Common myeloid progenitor, CD34-positive (primary cell): ENCODE measurements at regions not wholly inside any gene's neighbourhood (a gene's known extent, or its start where the extent isn't known, plus 50 kb on each side); places are given as distances from the start of the nearest gene placed in this dataset.

Experiments used
- CTCF ChIA-PET: fragments of 350-600 bp; sonication (Branson Sonifier 250); formaldehyde crosslinking; loops from one replicate; lab custom pipeline; 2021; ENCODE audit warnings: antibody characterized with exemption; lab: Charles Lee
- POLR2A ChIA-PET: fragments of 350-600 bp; sonication (Branson Sonifier 250); formaldehyde crosslinking; loops from one replicate; lab custom pipeline; 2021; ENCODE audit warnings: antibody characterized with exemption; lab: Charles Lee
- DNase-seq, 3 donors: peaks; one replicate each; pipeline versions ENCODE4 v3.0.0 to v3.0.0-alpha.2; 2013
- H3K27ac ChIP-seq, 2 experiments: 1 replicate in 1 of 2; 2 replicates in 1 of 2; pipeline ENCODE4 v1.7.0; 2013; ENCODE audit warnings: inconsistent platforms in 2 of 2, low read length in 2 of 2, mild to moderate bottlenecking in 2 of 2, low read depth in 1 of 2, moderate library complexity in 1 of 2; ENCODE audit not compliant: severe bottlenecking in 2 of 2, insufficient read depth in 1 of 2, poor library complexity in 1 of 2
- H3K27me3 ChIP-seq, 5 experiments: replicated peaks in 2 of 5; 1 replicate in 3 of 5; 2 replicates in 2 of 5; pipeline versions ENCODE4 v1.6.1 to v1.7.0; 2013; ENCODE audit warnings: low read length in 4 of 5, mild to moderate bottlenecking in 2 of 5, moderate library complexity in 2 of 5, inconsistent platforms in 1 of 5; ENCODE audit not compliant: insufficient read depth in 5 of 5, control insufficient read depth in 4 of 5
- H3K36me3 ChIP-seq, 4 experiments: 1 replicate in 2 of 4; 2 replicates in 2 of 4; pipeline versions ENCODE4 v1.6.1 to v1.7.0; 2013; ENCODE audit warnings: low read length in 3 of 4, control low read depth in 1 of 4, mild to moderate bottlenecking in 1 of 4; ENCODE audit not compliant: control insufficient read depth in 4 of 4, insufficient read depth in 4 of 4
- H3K4me1 ChIP-seq, 4 experiments: 1 replicate in 3 of 4; 2 replicates in 1 of 4; pipeline versions ENCODE4 v1.6.1 to v1.7.1; 2013; ENCODE audit warnings: low read length in 3 of 4, mild to moderate bottlenecking in 3 of 4, control low read depth in 1 of 4, inconsistent platforms in 1 of 4, moderate library complexity in 1 of 4; ENCODE audit not compliant: control insufficient read depth in 4 of 4, insufficient read depth in 4 of 4; ENCODE audit errors: control extremely low read depth in 1 of 4
- H3K4me3 ChIP-seq, 7 experiments: 1 replicate in 4 of 7; 2 replicates in 3 of 7; pipeline versions ENCODE4 v1.5.1 to v1.7.0; 2013; ENCODE audit warnings: mild to moderate bottlenecking in 7 of 7, low read length in 6 of 7, moderate library complexity in 6 of 7, inconsistent platforms in 2 of 7, low read depth in 2 of 7, control low read depth in 1 of 7; ENCODE audit not compliant: insufficient read depth in 4 of 7, control insufficient read depth in 1 of 7; ENCODE audit errors: extremely low read depth in 1 of 7
- H3K9me3 ChIP-seq, 5 experiments: 1 replicate in 4 of 5; 2 replicates in 1 of 5; pipeline versions ENCODE4 v1.6.1 to v1.7.1; 2013; ENCODE audit warnings: low read length in 4 of 5, mild to moderate bottlenecking in 2 of 5, inconsistent platforms in 1 of 5, low read depth in 1 of 5, moderate library complexity in 1 of 5; ENCODE audit not compliant: control insufficient read depth in 4 of 5, insufficient read depth in 2 of 5; ENCODE audit errors: control extremely low read depth in 1 of 5
- WGBS: methylation state at CpG from one replicate; pipeline ENCODE4 v1.1.5; 2013; ENCODE audit not compliant: insufficient coverage; 5-methylcytosine and 5-hydroxymethylcytosine counted together

GRCh38 chr3:16668776-16669545, 63.7 kb upstream of the DAZL start:
- Histone ChIP-seq H3K27me3 (no peaks in the 10 kb centered on the region), H3K4me3 (no peak overlapping the region), H3K36me3 (no peaks in the 10 kb centered on the region), H3K9me3 (peaks cover 0 to 2% (median 0%) of the 10 kb centered on the region in 5 experiments), H3K4me1 (no peaks in the 10 kb centered on the region), H3K27ac (no peak overlapping the region)
- no peak for DNase-seq
- ChIA-PET POLR2A (no interaction called here), CTCF (no interaction called here)
- WGBS, result 100% methylated on average over 2 of the region's 5 CpGs

- Histone ChIP-seq H3K9me3 (peaks cover 0 to 5% (median 0%) of the 10 kb centered on the region in 5 experiments), H3K27me3 (no peaks in the 10 kb centered on the region), H3K27ac (no peak overlapping the region), H3K36me3 (no peaks in the 10 kb centered on the region), H3K4me3 (no peak overlapping the region), H3K4me1 (no peaks in the 10 kb centered on the region)
- DNase-seq, result no peak
- CTCF ChIA-PET, result no interaction called here
- POLR2A ChIA-PET, result no interaction called here
Measured at GRCh38 chr3:16670191-16670590, 65.0 kb upstream of the DAZL start.

- Histone ChIP-seq H3K4me3 (no peak overlapping the region), H3K9me3 (peaks cover 0 to 13% (median 3%) of the 10 kb centered on the region in 5 experiments), H3K36me3 (no peaks in the 10 kb centered on the region), H3K27me3 (no peaks in the 10 kb centered on the region), H3K4me1 (no peaks in the 10 kb centered on the region), H3K27ac (no peak overlapping the region)
- WGBS, result 100% methylated on average over 1 of the region's 1 CpG
- ChIA-PET POLR2A (no interaction called here), CTCF (no interaction called here)
- DNase-seq, result no peak
Measured at GRCh38 chr3:16671690-16672089, 66.5 kb upstream of the DAZL start.

GRCh38 chr3:16673530-16673929, 68.3 kb upstream of the DAZL start:
- H3K4me3 ChIP-seq, result no peak overlapping the region
- no peaks in the 10 kb centered on the region for H3K4me1 ChIP-seq
- H3K27ac ChIP-seq, result no peak overlapping the region
- POLR2A ChIA-PET, result no interaction called here
- H3K36me3 ChIP-seq, result no peaks in the 10 kb centered on the region
- H3K27me3 ChIP-seq, result no peaks in the 10 kb centered on the region
- no peak for DNase-seq
- CTCF ChIA-PET, result interaction anchor here (0.6 kb wide), 1 partner anchor 178 kb away, joined by 3 read pairs; no protein-coding TSS in a partner anchor
- H3K9me3 ChIP-seq, result peaks cover 0 to 14% (median 3%) of the 10 kb centered on the region in 5 experiments

GRCh38 chr3:16675805-16676204, 70.6 kb upstream of the DAZL start:
- Histone ChIP-seq H3K4me3 (no peak overlapping the region), H3K9me3 (peaks cover 0 to 14% (median 3%) of the 10 kb centered on the region in 5 experiments), H3K36me3 (no peaks in the 10 kb centered on the region), H3K4me1 (no peaks in the 10 kb centered on the region), H3K27me3 (no peaks in the 10 kb centered on the region), H3K27ac (no peak overlapping the region)
- CTCF ChIA-PET, result interaction anchor here (0.8 kb wide), 1 partner anchor 162 kb away, joined by 3 read pairs; no protein-coding TSS in a partner anchor
- peak in 2 of 3 donors; percentile 23 to 30 for DNase-seq
- POLR2A ChIA-PET, result no interaction called here

- Histone ChIP-seq H3K36me3 (no peaks in the 10 kb centered on the region), H3K4me1 (no peaks in the 10 kb centered on the region), H3K27me3 (no peaks in the 10 kb centered on the region), H3K4me3 (no peak overlapping the region), H3K27ac (no peak overlapping the region), H3K9me3 (peaks cover 0 to 3% (median 0%) of the 10 kb centered on the region in 5 experiments)
- no peak for DNase-seq
- ChIA-PET POLR2A (no interaction called here), CTCF (no interaction called here)
- 98% methylated on average over 3 of the region's 3 CpGs for WGBS
Measured at GRCh38 chr3:16686679-16687078, 81.5 kb upstream of the DAZL start.

- H3K36me3 ChIP-seq, result no peaks in the 10 kb centered on the region
- no peaks in the 10 kb centered on the region for H3K4me1 ChIP-seq
- CTCF ChIA-PET, result no interaction called here
- H3K27ac ChIP-seq, result no peak overlapping the region
- no peak overlapping the region for H3K4me3 ChIP-seq
- H3K9me3 ChIP-seq, result peaks cover 0 to 3% (median 0%) of the 10 kb centered on the region in 5 experiments
- no peaks in the 10 kb centered on the region for H3K27me3 ChIP-seq
- POLR2A ChIA-PET, result no interaction called here
- DNase-seq, result no peak
Measured at GRCh38 chr3:16687221-16687620, 82.0 kb upstream of the DAZL start.
